ENCODE measurements at regions not wholly inside any gene's neighbourhood (a gene's known extent, or its start where the extent isn't known, plus 50 kb on each side); places are given as distances from the start of the nearest gene placed in this dataset.

GRCh38 chr13:80939581-80939980, 598.7 kb upstream of the SPRY2 start:
- TF ChIP-seq EZH2 (IDR thresholded peaks at IDR 0.05) (no peak), FOXP2 (optimal IDR thresholded peaks at IDR 0.05; ENCODE audit: control extremely low read depth, extremely low read length, insufficient read depth) (no peak), POLR2AphosphoS5 (IDR thresholded peaks at IDR 0.05; ENCODE audit: borderline replicate concordance, low read depth, low read length) (no peak)

Measured in SK-N-MC (cell line).